H9 (cell line): ENCODE measurements at regions not wholly inside any gene's neighbourhood (a gene's known extent, or its start where the extent isn't known, plus 50 kb on each side); places are given as distances from the start of the nearest gene placed in this dataset.

Experiments used
- DNase-seq: peaks from one replicate; pipeline ENCODE4 v3.0.0-alpha.2; 2017
- H2AFZ ChIP-seq: one replicate; pipeline ENCODE4 v1.6.1; 2013; ENCODE audit warnings: mild to moderate bottlenecking, low read length, control low read depth, moderate library complexity
- H2AK5ac ChIP-seq: 2 replicates; pipeline ENCODE4 v1.6.1; 2013; ENCODE audit warnings: low read length, control low read depth, mixed read lengths; ENCODE audit not compliant: insufficient read length
- H2BK120ac ChIP-seq: one replicate; pipeline ENCODE4 v1.6.1; 2013; ENCODE audit warnings: low read depth, mild to moderate bottlenecking, low read length, control low read depth, inconsistent platforms; ENCODE audit not compliant: poor library complexity, severe bottlenecking
- H2BK12ac ChIP-seq: 2 replicates; pipeline ENCODE4 v1.6.1; 2013; ENCODE audit warnings: low read length, control low read depth, mixed read lengths, low read depth; ENCODE audit not compliant: insufficient read length
- H2BK15ac ChIP-seq: 2 replicates; pipeline ENCODE4 v1.6.1; 2013; ENCODE audit warnings: low read depth, low read length, control low read depth
- H2BK20ac ChIP-seq: one replicate; pipeline ENCODE4 v1.6.1; 2013; ENCODE audit warnings: low read depth, mild to moderate bottlenecking, low read length, control low read depth, inconsistent platforms; ENCODE audit not compliant: poor library complexity, severe bottlenecking
- H2BK5ac ChIP-seq: 2 replicates; pipeline ENCODE4 v1.6.1; 2013; ENCODE audit warnings: low read length, control low read depth, mixed read lengths; ENCODE audit not compliant: insufficient read length
- H3K14ac ChIP-seq: 2 replicates; pipeline ENCODE4 v1.6.1; 2013; ENCODE audit warnings: low read length, control low read depth; ENCODE audit not compliant: insufficient read depth
- H3K18ac ChIP-seq: 2 replicates; pipeline ENCODE4 v1.6.1; 2013; ENCODE audit warnings: low read depth, mild to moderate bottlenecking, mixed read lengths, low read length, control low read depth; ENCODE audit not compliant: insufficient read length
- H3K23ac ChIP-seq: 2 replicates; pipeline ENCODE4 v1.6.1; 2013; ENCODE audit warnings: low read length, control low read depth, mixed read lengths, low read depth; ENCODE audit not compliant: insufficient read length
- H3K23me2 ChIP-seq: 2 replicates; pipeline ENCODE4 v1.6.1; 2013; ENCODE audit warnings: low read depth, mild to moderate bottlenecking, mixed read lengths, low read length, control low read depth; ENCODE audit not compliant: insufficient read length, poor library complexity, severe bottlenecking
- H3K27ac ChIP-seq: 2 replicates; pipeline ENCODE4 v1.5.1; 2013; ENCODE audit warnings: low read length, control low read depth, mixed read lengths, low read depth; ENCODE audit not compliant: insufficient read length
- H3K27me3 ChIP-seq: 2 replicates; pipeline ENCODE4 v1.6.1; 2013; ENCODE audit warnings: low read length, control low read depth, inconsistent platforms; ENCODE audit not compliant: insufficient read depth
- H3K4ac ChIP-seq: 2 replicates; pipeline ENCODE4 v1.6.1; 2013; ENCODE audit warnings: low read depth, mild to moderate bottlenecking, control low read depth, inconsistent platforms, low read length, moderate library complexity
- H3K4me1 ChIP-seq: 2 replicates; pipeline ENCODE4 v1.6.1; 2013; ENCODE audit warnings: low read length, control low read depth, inconsistent platforms; ENCODE audit not compliant: insufficient read depth
- H3K4me2 ChIP-seq: 2 replicates; pipeline ENCODE4 v1.6.1; 2013; ENCODE audit warnings: low read length, control low read depth, mixed read lengths; ENCODE audit not compliant: insufficient read length, insufficient read depth
- H3K56ac ChIP-seq: 2 replicates; pipeline ENCODE4 v1.6.1; 2013; ENCODE audit warnings: low read depth, mild to moderate bottlenecking, mixed read lengths, low read length, control low read depth; ENCODE audit not compliant: insufficient read length
- H3K79me1 ChIP-seq: 2 replicates; pipeline ENCODE4 v1.6.1; 2013; ENCODE audit warnings: low read depth, mild to moderate bottlenecking, moderate library complexity, low read length, control low read depth, inconsistent platforms; ENCODE audit not compliant: insufficient read depth, poor library complexity, severe bottlenecking
- H3K79me2 ChIP-seq: 2 replicates; pipeline ENCODE4 v1.6.1; 2013; ENCODE audit warnings: low read length, control low read depth, inconsistent platforms; ENCODE audit not compliant: insufficient read depth
- H3K9ac ChIP-seq: 2 replicates; pipeline ENCODE4 v1.6.1; 2013; ENCODE audit warnings: low read length, control low read depth, mixed read lengths; ENCODE audit not compliant: insufficient read length; ENCODE audit errors: extremely low read depth
- H3K9me3 ChIP-seq: one replicate; pipeline ENCODE4 v1.6.1; 2013; ENCODE audit warnings: low read depth, low read length, inconsistent platforms; ENCODE audit not compliant: control insufficient read depth
- H3T11ph ChIP-seq: one replicate; pipeline ENCODE4 v1.6.1; 2013; ENCODE audit warnings: mild to moderate bottlenecking, low read length, control low read depth, inconsistent platforms
- H4K20me1 ChIP-seq: one replicate; pipeline ENCODE4 v1.6.1; 2013; ENCODE audit not compliant: control insufficient read depth, insufficient read length, insufficient read depth
- H4K5ac ChIP-seq: 2 replicates; pipeline ENCODE4 v1.6.1; 2013; ENCODE audit warnings: low read depth, mild to moderate bottlenecking, mixed read lengths, low read length, control low read depth; ENCODE audit not compliant: insufficient read length
- H4K8ac ChIP-seq: replicated peaks from 2 replicates; pipeline ENCODE4 v1.6.1; 2013; ENCODE audit warnings: low read length, control low read depth, mixed read lengths, low read depth; ENCODE audit not compliant: insufficient read length
- H4K91ac ChIP-seq: 2 replicates; pipeline ENCODE4 v1.6.1; 2013; ENCODE audit warnings: low read depth, mild to moderate bottlenecking, moderate library complexity, mixed read lengths, low read length, control low read depth; ENCODE audit not compliant: insufficient read length
- H3K27ac Mint-ChIP-seq, 3 experiments: 2 replicates in 2 of 3; 3 replicates in 1 of 3; pipeline ENCODE4 v1.8.0; 2020 to 2021; ENCODE audit warnings: mixed read lengths in 3 of 3, mild to moderate bottlenecking in 1 of 3, moderate library complexity in 1 of 3
- H3K27me3 Mint-ChIP-seq: 2 replicates; pipeline ENCODE4 v1.8.0; 2021; ENCODE audit warnings: low read depth, mild to moderate bottlenecking, moderate library complexity, mixed read lengths
- H3K36me3 Mint-ChIP-seq, 3 experiments: 2 replicates in 2 of 3; 3 replicates in 1 of 3; pipeline ENCODE4 v1.8.0; 2020 to 2021; ENCODE audit warnings: low read depth in 3 of 3, mixed read lengths in 3 of 3; ENCODE audit not compliant: insufficient read depth in 1 of 3
- H3K4me1 Mint-ChIP-seq, 2 experiments: 2 replicates each; pipeline ENCODE4 v1.8.0; 2020; ENCODE audit warnings: mixed read lengths in 2 of 2
- H3K4me3 Mint-ChIP-seq, 2 experiments: 2 replicates in 1 of 2; 3 replicates in 1 of 2; pipeline ENCODE4 v1.8.0; 2020 to 2021; ENCODE audit warnings: mild to moderate bottlenecking in 2 of 2, mixed read lengths in 2 of 2, moderate library complexity in 1 of 2
- H3K9me3 Mint-ChIP-seq, 2 experiments: 2 replicates in 1 of 2; 3 replicates in 1 of 2; pipeline ENCODE4 v1.8.0; 2020; ENCODE audit warnings: mild to moderate bottlenecking in 2 of 2, mixed read lengths in 2 of 2, moderate library complexity in 1 of 2
- WGBS: extraction: QIAGEN DNeasy Blood & Tissue Kit; methylation state at CpG from one replicate; pipeline ENCODE4 v1.1.7; 2013; ENCODE audit warnings: missing lambda C conversion rate, low lambda C conversion rate, mixed read lengths; ENCODE audit not compliant: insufficient read length; ENCODE audit errors: extremely low coverage; 5-methylcytosine and 5-hydroxymethylcytosine counted together
- TF ChIP-seq, protein P1 (sequence below): fragments of 200-600 bp; sonication (generic); conservative IDR thresholded peaks from 3 replicates; pipeline ENCODE4 v1.8.0; 2021; ENCODE audit warnings: antibody characterized with exemption, mild to moderate bottlenecking

DNA sequence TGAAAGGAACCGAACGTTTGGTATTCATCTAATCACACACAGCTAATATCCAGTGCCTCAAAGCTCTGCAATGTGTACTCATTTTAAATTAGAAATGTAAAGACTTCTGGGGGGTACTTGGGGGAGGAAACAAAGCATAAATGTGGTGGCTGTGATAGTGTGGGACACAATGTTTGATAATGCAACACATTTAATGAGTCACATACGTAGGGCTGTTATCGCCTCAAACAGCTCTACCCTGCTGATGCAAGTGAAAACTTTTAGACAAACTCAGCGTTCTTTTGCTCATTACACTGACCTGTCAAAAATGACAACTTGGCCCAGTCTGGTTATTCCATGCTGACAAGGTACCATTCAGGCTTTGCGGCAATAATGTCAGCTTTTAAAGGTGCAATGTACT lies 1227.1 kb upstream of the CELF4 start:
- H3K27ac ChIP-seq, result no peak overlapping the region
- no peak overlapping the region for H2AK5ac ChIP-seq
- H3K79me1 ChIP-seq, result no peaks in the 10 kb centered on the region
- TF ChIP-seq, protein P1, sequence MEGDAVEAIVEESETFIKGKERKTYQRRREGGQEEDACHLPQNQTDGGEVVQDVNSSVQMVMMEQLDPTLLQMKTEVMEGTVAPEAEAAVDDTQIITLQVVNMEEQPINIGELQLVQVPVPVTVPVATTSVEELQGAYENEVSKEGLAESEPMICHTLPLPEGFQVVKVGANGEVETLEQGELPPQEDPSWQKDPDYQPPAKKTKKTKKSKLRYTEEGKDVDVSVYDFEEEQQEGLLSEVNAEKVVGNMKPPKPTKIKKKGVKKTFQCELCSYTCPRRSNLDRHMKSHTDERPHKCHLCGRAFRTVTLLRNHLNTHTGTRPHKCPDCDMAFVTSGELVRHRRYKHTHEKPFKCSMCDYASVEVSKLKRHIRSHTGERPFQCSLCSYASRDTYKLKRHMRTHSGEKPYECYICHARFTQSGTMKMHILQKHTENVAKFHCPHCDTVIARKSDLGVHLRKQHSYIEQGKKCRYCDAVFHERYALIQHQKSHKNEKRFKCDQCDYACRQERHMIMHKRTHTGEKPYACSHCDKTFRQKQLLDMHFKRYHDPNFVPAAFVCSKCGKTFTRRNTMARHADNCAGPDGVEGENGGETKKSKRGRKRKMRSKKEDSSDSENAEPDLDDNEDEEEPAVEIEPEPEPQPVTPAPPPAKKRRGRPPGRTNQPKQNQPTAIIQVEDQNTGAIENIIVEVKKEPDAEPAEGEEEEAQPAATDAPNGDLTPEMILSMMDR, result no peak
- no peaks in the 10 kb centered on the region for H3K9me3 Mint-ChIP-seq
- no peak overlapping the region for H3K4me3 Mint-ChIP-seq
- no peak overlapping the region for H3K14ac ChIP-seq
- no peak overlapping the region for H4K91ac ChIP-seq
- H2BK12ac ChIP-seq, result no peak overlapping the region
- no peaks in the 10 kb centered on the region for H3K36me3 Mint-ChIP-seq
- no peak overlapping the region for H4K8ac ChIP-seq
- H3K23me2 ChIP-seq, result no peaks in the 10 kb centered on the region
- H3K79me2 ChIP-seq, result no peaks in the 10 kb centered on the region
- H2BK5ac ChIP-seq, result no peak overlapping the region
- H3K23ac ChIP-seq, result no peak overlapping the region
- WGBS, result no CpG with 5 or more reads among the region's 6 CpGs
- H3K4me1 ChIP-seq, result no peaks in the 10 kb centered on the region
- no peak overlapping the region for H3K56ac ChIP-seq
- H3K4ac ChIP-seq, result no peak overlapping the region
- no peaks in the 10 kb centered on the region for H3K27me3 Mint-ChIP-seq
- H4K5ac ChIP-seq, result no peak overlapping the region
- H2BK20ac ChIP-seq, result no peak overlapping the region
- H3K27me3 ChIP-seq, result no peaks in the 10 kb centered on the region
- no peak overlapping the region for H2AFZ ChIP-seq
- no peak for DNase-seq
- no peak overlapping the region for H3K4me2 ChIP-seq
- no peak overlapping the region for H2BK120ac ChIP-seq
- no peak overlapping the region for H3K18ac ChIP-seq
- H4K20me1 ChIP-seq, result no peaks in the 10 kb centered on the region
- H3T11ph ChIP-seq, result no peak overlapping the region
- no peak overlapping the region for H2BK15ac ChIP-seq
- H3K9ac ChIP-seq, result no peak overlapping the region
- H3K4me1 Mint-ChIP-seq, result no peaks in the 10 kb centered on the region
- H3K27ac Mint-ChIP-seq, result no peak overlapping the region
- H3K9me3 ChIP-seq, result no peaks in the 10 kb centered on the region
